Cardiac muscle cell (in vitro differentiated cells and primary cell): ENCODE measurements at regions not wholly inside any gene's neighbourhood (a gene's known extent, or its start where the extent isn't known, plus 50 kb on each side); places are given as distances from the start of the nearest gene placed in this dataset.
A peak's percentile ranks its signal among the peaks of the same experiment; 100 is the strongest.
"Not testable (repeated sequence)": the region's sequence is repeated elsewhere in the genome, so short reads cannot be mapped to it uniquely, and the experiment has no call there.

Source experiments
- DNase-seq, 2 donors: peaks; one replicate each; pipeline versions ENCODE4 v3.0.0 to v3.0.0-alpha.2; 2010 to 2017; ENCODE audit warnings: low read depth in 1 of 2, low spot score in 1 of 2
- H3K27ac ChIP-seq: fragments of 200-600 bp; sonication (generic); 2 replicates; pipeline ENCODE4 v1.5.1; 2016
- H3K27me3 ChIP-seq: fragments of 200-600 bp; sonication (generic); 2 replicates; pipeline ENCODE4 v1.6.0; 2016; ENCODE audit warnings: control low read depth
- H3K36me3 ChIP-seq: fragments of 200-600 bp; sonication (generic); 2 replicates; pipeline ENCODE4 v1.5.1; 2016; ENCODE audit warnings: control low read depth
- H3K4me1 ChIP-seq: fragments of 200-600 bp; sonication (generic); 2 replicates; pipeline ENCODE4 v1.8.1; 2017; ENCODE audit warnings: low read depth, mild to moderate bottlenecking, mixed run types
- H3K4me3 ChIP-seq: fragments of 200-600 bp; sonication (generic); 2 replicates; pipeline ENCODE4 v1.5.1; 2016; ENCODE audit warnings: mild to moderate bottlenecking
- H3K9me3 ChIP-seq: fragments of 200-600 bp; sonication (generic); 2 replicates; pipeline ENCODE4 v1.5.1; 2017; ENCODE audit warnings: low read depth, mild to moderate bottlenecking, control low read depth
- CTCF ChIP-seq: IDR thresholded peaks from 2 replicates; pipeline ENCODE4 v1.5.1; 2012; ENCODE audit warnings: low read depth, mild to moderate bottlenecking, low read length

GRCh38 chr16:88141580-88141979 is 190.3 kb downstream of the BANP start:
- Histone ChIP-seq H3K4me1 (peaks cover 4% of the 10 kb centered on the region), H3K9me3 (no peaks in the 10 kb centered on the region), H3K27ac (no peak overlapping the region), H3K4me3 (no peak overlapping the region), H3K36me3 (no peaks in the 10 kb centered on the region), H3K27me3 (no peaks in the 10 kb centered on the region)
- no peak for TF ChIP-seq CTCF
- no peak for DNase-seq

- not testable (repeated sequence) for H3K27ac ChIP-seq, DNase-seq
Observed at GRCh38 chr16:88142056-88142935, 191.1 kb downstream of the BANP start.

GRCh38 chr16:88143122-88144027 is 192.1 kb downstream of the BANP start:
- peak in 1 of 2 donors; percentile 12 for DNase-seq
- not testable (repeated sequence) for H3K27ac ChIP-seq, H3K4me1 ChIP-seq, H3K27me3 ChIP-seq, H3K9me3 ChIP-seq, H3K36me3 ChIP-seq, H3K4me3 ChIP-seq

More at GRCh38 chr16:88142056-88142935, 191.1 kb downstream of the BANP start:
- not testable (repeated sequence) for H3K27me3 ChIP-seq, H3K4me3 ChIP-seq, H3K36me3 ChIP-seq, H3K9me3 ChIP-seq, H3K4me1 ChIP-seq

GRCh38 chr16:88144028-88144511 is 192.8 kb downstream of the BANP start:
- DNase-seq, result peak in 1 of 2 donors; percentile 38
- no peaks in the 10 kb centered on the region for H3K27me3 ChIP-seq
- H3K4me1 ChIP-seq, result peaks cover 4% of the 10 kb centered on the region
- no peaks in the 10 kb centered on the region for H3K9me3 ChIP-seq
- no peak overlapping the region for H3K4me3 ChIP-seq
- H3K36me3 ChIP-seq, result no peaks in the 10 kb centered on the region
- H3K27ac ChIP-seq, result no peak overlapping the region
- no peak for TF ChIP-seq CTCF

GRCh38 chr16:88145376-88145775 is 194.1 kb downstream of the BANP start:
- not testable (repeated sequence) for H3K9me3 ChIP-seq, H3K36me3 ChIP-seq, H3K27ac ChIP-seq, H3K4me3 ChIP-seq, DNase-seq, H3K27me3 ChIP-seq, H3K4me1 ChIP-seq

GRCh38 chr16:88145824-88146405 is 194.7 kb downstream of the BANP start:
- H3K27ac ChIP-seq, H3K27me3 ChIP-seq, H3K9me3 ChIP-seq, H3K36me3 ChIP-seq, H3K4me1 ChIP-seq, H3K4me3 ChIP-seq, DNase-seq: not testable (repeated sequence)

- not testable (repeated sequence) for H3K36me3 ChIP-seq, DNase-seq, H3K27me3 ChIP-seq
Observed at GRCh38 chr16:88148078-88148477, 196.8 kb downstream of the BANP start.

GRCh38 chr16:88148682-88149081 is 197.4 kb downstream of the BANP start:
- H3K36me3 ChIP-seq, DNase-seq, H3K27ac ChIP-seq, H3K4me3 ChIP-seq, H3K9me3 ChIP-seq, H3K4me1 ChIP-seq, H3K27me3 ChIP-seq: not testable (repeated sequence)

More at GRCh38 chr16:88148078-88148477, 196.8 kb downstream of the BANP start:
- not testable (repeated sequence) for H3K4me3 ChIP-seq, H3K9me3 ChIP-seq, H3K27ac ChIP-seq, H3K4me1 ChIP-seq

- H3K4me3 ChIP-seq, H3K4me1 ChIP-seq, DNase-seq, H3K36me3 ChIP-seq, H3K27ac ChIP-seq, H3K27me3 ChIP-seq, H3K9me3 ChIP-seq: not testable (repeated sequence)
Observed at GRCh38 chr16:88149158-88149603, 197.9 kb downstream of the BANP start.

- not testable (repeated sequence) for DNase-seq
Observed at GRCh38 chr16:88149663-88150062, 198.4 kb downstream of the BANP start.

GRCh38 chr16:88150456-88151128 is 199.4 kb downstream of the BANP start:
- H3K27me3 ChIP-seq, result not testable (repeated sequence)

More at GRCh38 chr16:88149663-88150062, 198.4 kb downstream of the BANP start:
- H3K36me3 ChIP-seq, H3K4me3 ChIP-seq, H3K27me3 ChIP-seq, H3K9me3 ChIP-seq, H3K27ac ChIP-seq, H3K4me1 ChIP-seq: not testable (repeated sequence)

More at GRCh38 chr16:88150456-88151128, 199.4 kb downstream of the BANP start:
- H3K4me1 ChIP-seq, H3K27ac ChIP-seq, H3K36me3 ChIP-seq, H3K4me3 ChIP-seq, DNase-seq, H3K9me3 ChIP-seq: not testable (repeated sequence)
